ENCODE measurements at regions not wholly inside any gene's neighbourhood (a gene's known extent, or its start where the extent isn't known, plus 50 kb on each side); places are given as distances from the start of the nearest gene placed in this dataset.

GRCh38 chr2:48249631-48250473, 64.6 kb upstream of the FOXN2 start (continued):
- TF ChIP-seq ARID4A (CRISPR knock-in tag; IDR thresholded peaks at IDR 0.05; ENCODE audit: borderline replicate concordance) (peak; percentile 50; the same call in 1 of the 2 replicates), RBM22 (optimal IDR thresholded peaks at IDR 0.05; ENCODE audit: low read length) (no peak), ZNF124 (CRISPR knock-in tag; IDR thresholded peaks at IDR 0.05) (0 out of 2 replicates have a peak, but pooled peaks have one; percentile 36), ZNF24 (IDR thresholded peaks at IDR 0.05) (no peak), ZNF652 (CRISPR knock-in tag; IDR thresholded peaks at IDR 0.05; ENCODE audit: borderline replicate concordance, low read depth) (peak; percentile 59; the same call in 1 of the 2 replicates), CHD4 (IDR thresholded peaks at IDR 0.05; ENCODE audit: borderline replicate concordance, low read length) (no peak), KDM3A (CRISPR knock-in tag; IDR thresholded peaks at IDR 0.05; ENCODE audit: low read depth) (peak; percentile 84; the same call in 1 of the 2 replicates), ZNF709 (CRISPR knock-in tag; IDR thresholded peaks at IDR 0.05) (no peak; the same call in 1 of the 2 replicates), EP300 (IDR thresholded peaks at IDR 0.05; ENCODE audit: low read depth in 2 of 2, low read length in 2 of 2) (peak in 1 of 2 experiments; percentile 83; a peak in 2 of 4 replicates), EP300 (CRISPR knock-in tag; IDR thresholded peaks at IDR 0.05; ENCODE audit: borderline replicate concordance) (no peak), ZMYM3 (CRISPR knock-in tag; IDR thresholded peaks at IDR 0.05) (0 out of 2 replicates have a peak, but pooled peaks have one; percentile 76), FOXA3 (CRISPR knock-in tag; IDR thresholded peaks at IDR 0.05) (peak; percentile 78), YEATS2 (CRISPR knock-in tag; IDR thresholded peaks at IDR 0.05; ENCODE audit: borderline replicate concordance) (no peak), ZNF546 (CRISPR knock-in tag; conservative IDR thresholded peaks at IDR 0.05) (no peak), SMC3 (IDR thresholded peaks at IDR 0.05; ENCODE audit: low read length) (peak; percentile 59), MAFK (conservative IDR thresholded peaks at IDR 0.05 in 1 of 2, IDR thresholded peaks at IDR 0.05 in 1 of 2; ENCODE audit: low read length in 2 of 2) (no peak), RFX3 (CRISPR knock-in tag; IDR thresholded peaks at IDR 0.05) (no peak), RBFOX2 (IDR thresholded peaks at IDR 0.05; ENCODE audit: low read depth, low read length) (no peak)
- TF ChIP-seq, protein P1, sequence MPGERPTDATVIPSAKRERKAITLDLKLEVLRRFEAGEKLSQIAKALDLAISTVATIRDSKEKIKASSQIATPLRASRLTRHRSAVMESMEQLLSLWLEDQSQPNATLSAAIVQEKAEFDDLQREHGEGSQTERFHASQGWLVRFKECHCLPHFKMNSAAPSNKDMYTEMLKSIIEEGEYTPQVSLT (CRISPR knock-in tag; IDR thresholded peaks at IDR 0.05; ENCODE audit: borderline replicate concordance, low read depth), result no peak
- TF ChIP-seq, protein P2, sequence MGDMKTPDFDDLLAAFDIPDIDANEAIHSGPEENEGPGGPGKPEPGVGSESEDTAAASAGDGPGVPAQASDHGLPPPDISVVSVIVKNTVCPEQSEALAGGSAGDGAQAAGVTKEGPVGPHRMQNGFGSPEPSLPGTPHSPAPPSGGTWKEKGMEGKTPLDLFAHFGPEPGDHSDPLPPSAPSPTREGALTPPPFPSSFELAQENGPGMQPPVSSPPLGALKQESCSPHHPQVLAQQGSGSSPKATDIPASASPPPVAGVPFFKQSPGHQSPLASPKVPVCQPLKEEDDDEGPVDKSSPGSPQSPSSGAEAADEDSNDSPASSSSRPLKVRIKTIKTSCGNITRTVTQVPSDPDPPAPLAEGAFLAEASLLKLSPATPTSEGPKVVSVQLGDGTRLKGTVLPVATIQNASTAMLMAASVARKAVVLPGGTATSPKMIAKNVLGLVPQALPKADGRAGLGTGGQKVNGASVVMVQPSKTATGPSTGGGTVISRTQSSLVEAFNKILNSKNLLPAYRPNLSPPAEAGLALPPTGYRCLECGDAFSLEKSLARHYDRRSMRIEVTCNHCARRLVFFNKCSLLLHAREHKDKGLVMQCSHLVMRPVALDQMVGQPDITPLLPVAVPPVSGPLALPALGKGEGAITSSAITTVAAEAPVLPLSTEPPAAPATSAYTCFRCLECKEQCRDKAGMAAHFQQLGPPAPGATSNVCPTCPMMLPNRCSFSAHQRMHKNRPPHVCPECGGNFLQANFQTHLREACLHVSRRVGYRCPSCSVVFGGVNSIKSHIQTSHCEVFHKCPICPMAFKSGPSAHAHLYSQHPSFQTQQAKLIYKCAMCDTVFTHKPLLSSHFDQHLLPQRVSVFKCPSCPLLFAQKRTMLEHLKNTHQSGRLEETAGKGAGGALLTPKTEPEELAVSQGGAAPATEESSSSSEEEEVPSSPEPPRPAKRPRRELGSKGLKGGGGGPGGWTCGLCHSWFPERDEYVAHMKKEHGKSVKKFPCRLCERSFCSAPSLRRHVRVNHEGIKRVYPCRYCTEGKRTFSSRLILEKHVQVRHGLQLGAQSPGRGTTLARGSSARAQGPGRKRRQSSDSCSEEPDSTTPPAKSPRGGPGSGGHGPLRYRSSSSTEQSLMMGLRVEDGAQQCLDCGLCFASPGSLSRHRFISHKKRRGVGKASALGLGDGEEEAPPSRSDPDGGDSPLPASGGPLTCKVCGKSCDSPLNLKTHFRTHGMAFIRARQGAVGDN (CRISPR knock-in tag; IDR thresholded peaks at IDR 0.05), result no peak
- TF ChIP-seq, protein P3, sequence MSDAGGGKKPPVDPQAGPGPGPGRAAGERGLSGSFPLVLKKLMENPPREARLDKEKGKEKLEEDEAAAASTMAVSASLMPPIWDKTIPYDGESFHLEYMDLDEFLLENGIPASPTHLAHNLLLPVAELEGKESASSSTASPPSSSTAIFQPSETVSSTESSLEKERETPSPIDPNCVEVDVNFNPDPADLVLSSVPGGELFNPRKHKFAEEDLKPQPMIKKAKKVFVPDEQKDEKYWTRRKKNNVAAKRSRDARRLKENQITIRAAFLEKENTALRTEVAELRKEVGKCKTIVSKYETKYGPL (CRISPR knock-in tag; IDR thresholded peaks at IDR 0.05), result no peak
